ENCODE measurements at regions not wholly inside any gene's neighbourhood (a gene's known extent, or its start where the extent isn't known, plus 50 kb on each side); places are given as distances from the start of the nearest gene placed in this dataset.

GRCh38 chr15:39511000-39511915 is 69.6 kb upstream of the THBS1 start:
- no peaks in the 10 kb centered on the region; the same call in 1 of the 2 replicates for H3K9me3 ChIP-seq (ENCODE audit: control insufficient read depth, insufficient read depth, low read length)
- POLR2A ChIA-PET: interaction anchor here (0.8 to 2.3 kb wide), 2 partner anchors 38 to 69 kb away, joined by 4 to 14 read pairs; partner anchors contain the start of gene THBS1
- H3K27ac ChIP-seq (ENCODE audit: low read depth, low read length): peak overlapping the region; percentile 68

DNA sequence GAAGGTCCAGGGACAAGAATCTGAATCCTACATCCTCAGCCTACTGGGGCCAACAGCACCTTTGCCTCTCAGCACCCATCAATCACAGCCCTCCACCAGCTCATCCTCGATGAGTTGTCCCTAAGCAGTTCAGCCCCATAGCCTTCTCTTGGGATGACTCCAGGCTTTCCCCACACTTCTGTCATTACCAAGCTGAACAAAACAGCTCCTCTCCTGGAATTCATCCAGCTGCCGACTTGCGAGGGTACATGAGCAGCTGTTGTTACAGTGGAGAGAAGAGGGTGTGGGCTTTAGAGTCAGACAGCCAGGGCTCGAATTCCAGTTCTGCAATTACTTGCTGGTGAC is 69.0 kb upstream of the THBS1 start:
- ChIA-PET CTCF (interaction anchor here (1.7 kb wide), 1 partner anchor 66 kb away, joined by 4 read pairs; no protein-coding TSS in a partner anchor), POLR2A (interaction anchor here (0.8 to 2.3 kb wide), 2 partner anchors 39 to 69 kb away, joined by 4 to 14 read pairs; partner anchors contain the start of gene THBS1)
- peak overlapping the region; percentile 12; the same call in 1 of the 2 replicates for H3K4me3 ChIP-seq (ENCODE audit: low read depth, low read length)
- H3K9me3 ChIP-seq (ENCODE audit: control insufficient read depth, insufficient read depth, low read length): no peaks in the 10 kb centered on the region; the same call in 1 of the 2 replicates
- DNase-seq (ENCODE audit: low read depth, low spot score): peak; percentile 62
- peak overlapping the region; percentile 68 for H3K27ac ChIP-seq (ENCODE audit: low read depth, low read length)
- no peaks in the 10 kb centered on the region for H3K27me3 ChIP-seq (ENCODE audit: control insufficient read depth, insufficient read depth, low read length)
- no peak for TF ChIP-seq CTCF (IDR thresholded peaks at IDR 0.05; ENCODE audit: low read depth, low read length)

More at GRCh38 chr15:39511000-39511915, 69.6 kb upstream of the THBS1 start:
- peak; percentile 77 for DNase-seq (ENCODE audit: low read depth, low spot score)
- TF ChIP-seq CTCF (IDR thresholded peaks at IDR 0.05; ENCODE audit: low read depth, low read length): no peak
- no peaks in the 10 kb centered on the region for H3K27me3 ChIP-seq (ENCODE audit: control insufficient read depth, insufficient read depth, low read length)
- H3K4me3 ChIP-seq (ENCODE audit: low read depth, low read length): peak overlapping the region; percentile 12
- CTCF ChIA-PET: interaction anchor here (0.8 kb wide), 1 partner anchor 13 kb away, joined by 3 read pairs; no protein-coding TSS in a partner anchor

DNA sequence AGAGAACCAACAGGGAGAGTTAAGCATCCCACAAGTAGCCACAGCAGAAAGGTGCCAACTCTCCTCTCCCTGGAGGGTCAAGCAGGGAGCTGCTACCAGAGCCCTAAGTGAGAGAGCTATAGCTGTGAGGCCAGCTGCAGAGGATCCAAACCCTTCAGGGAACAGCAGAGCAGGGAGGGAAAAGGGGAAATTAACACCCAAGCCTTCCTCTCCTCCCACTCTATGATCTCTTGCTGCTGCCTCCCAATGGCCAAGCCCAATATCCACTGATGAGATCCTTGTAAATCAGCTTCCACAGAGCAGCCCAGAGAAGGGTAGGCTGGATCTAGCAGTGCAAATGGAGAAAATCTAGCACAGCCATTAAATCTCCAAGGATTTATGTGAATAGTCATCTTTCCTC is 68.2 kb upstream of the THBS1 start:
- H3K4me3 ChIP-seq (ENCODE audit: low read depth, low read length): no peak overlapping the region
- TF ChIP-seq CTCF (IDR thresholded peaks at IDR 0.05; ENCODE audit: low read depth, low read length): no peak
- ChIA-PET CTCF (interaction anchor here (1.7 kb wide), 1 partner anchor 65 kb away, joined by 4 read pairs; no protein-coding TSS in a partner anchor), POLR2A (interaction anchor here (2.3 kb wide), 1 partner anchor 68 kb away, joined by 14 read pairs; the partner anchor contains the start of gene THBS1)
- H3K27ac ChIP-seq (ENCODE audit: low read depth, low read length): no peak overlapping the region
- H3K9me3 ChIP-seq (ENCODE audit: control insufficient read depth, insufficient read depth, low read length): no peaks in the 10 kb centered on the region; the same call in 1 of the 2 replicates
- DNase-seq (ENCODE audit: low read depth, low spot score): no peak
- H3K27me3 ChIP-seq (ENCODE audit: control insufficient read depth, insufficient read depth, low read length): no peaks in the 10 kb centered on the region

- no peak overlapping the region for H3K4me3 ChIP-seq (ENCODE audit: low read depth, low read length)
- POLR2A ChIA-PET: no interaction called here
- no peak for DNase-seq (ENCODE audit: low read depth, low spot score)
- CTCF ChIA-PET: no interaction called here
- H3K27ac ChIP-seq (ENCODE audit: low read depth, low read length): no peak overlapping the region
- no peaks in the 10 kb centered on the region for H3K27me3 ChIP-seq (ENCODE audit: control insufficient read depth, insufficient read depth, low read length)
- H3K9me3 ChIP-seq (ENCODE audit: control insufficient read depth, insufficient read depth, low read length): no peaks in the 10 kb centered on the region; the same call in 1 of the 2 replicates
- no peak for TF ChIP-seq CTCF (IDR thresholded peaks at IDR 0.05; ENCODE audit: low read depth, low read length)
Observed at GRCh38 chr15:39513936-39514335, 66.9 kb upstream of the THBS1 start.

DNA sequence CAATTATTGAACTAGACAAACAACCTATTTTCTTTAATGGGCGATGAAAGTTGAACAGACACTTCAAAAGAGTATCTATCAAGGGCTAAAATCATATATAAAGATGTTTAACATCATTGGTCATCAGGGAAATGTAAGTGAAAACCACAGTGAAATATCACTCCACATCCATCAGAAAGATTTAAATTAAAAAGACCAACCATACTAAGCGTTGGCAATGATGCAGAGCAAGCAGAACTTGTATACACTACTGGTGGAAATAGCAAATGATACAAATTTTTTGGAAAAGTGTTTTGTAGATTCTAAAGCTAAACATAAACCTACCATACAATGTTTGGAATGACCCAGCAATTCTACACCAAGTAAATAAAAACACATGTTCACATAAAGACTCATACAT is 65.9 kb upstream of the THBS1 start:
- Histone ChIP-seq H3K27me3 (ENCODE audit: control insufficient read depth, insufficient read depth, low read length) (peaks cover 2% of the 10 kb centered on the region), H3K4me3 (ENCODE audit: low read depth, low read length) (no peak overlapping the region), H3K9me3 (ENCODE audit: control insufficient read depth, insufficient read depth, low read length) (no peaks in the 10 kb centered on the region; the same call in 1 of the 2 replicates), H3K27ac (ENCODE audit: low read depth, low read length) (no peak overlapping the region)
- DNase-seq (ENCODE audit: low read depth, low spot score): no peak
- ChIA-PET CTCF (no interaction called here), POLR2A (no interaction called here)
- TF ChIP-seq CTCF (IDR thresholded peaks at IDR 0.05; ENCODE audit: low read depth, low read length): no peak
